GM18907 (cell line): ENCODE measurements at regions not wholly inside any gene's neighbourhood (a gene's known extent, or its start where the extent isn't known, plus 50 kb on each side); places are given as distances from the start of the nearest gene placed in this dataset.

Source experiments
- ATAC-seq: cut with Tn5 transposase; IDR thresholded peaks from one replicate; pipeline ENCODE4 v1.9.1; 2021; ENCODE audit warnings: mild to moderate bottlenecking, moderate library complexity; ENCODE audit not compliant: unreplicated experiment

- no peak for ATAC-seq
These were observed 1132.9 kb upstream of the WWC1 start for GRCh38 chr5:167158588-167158987.

DNA sequence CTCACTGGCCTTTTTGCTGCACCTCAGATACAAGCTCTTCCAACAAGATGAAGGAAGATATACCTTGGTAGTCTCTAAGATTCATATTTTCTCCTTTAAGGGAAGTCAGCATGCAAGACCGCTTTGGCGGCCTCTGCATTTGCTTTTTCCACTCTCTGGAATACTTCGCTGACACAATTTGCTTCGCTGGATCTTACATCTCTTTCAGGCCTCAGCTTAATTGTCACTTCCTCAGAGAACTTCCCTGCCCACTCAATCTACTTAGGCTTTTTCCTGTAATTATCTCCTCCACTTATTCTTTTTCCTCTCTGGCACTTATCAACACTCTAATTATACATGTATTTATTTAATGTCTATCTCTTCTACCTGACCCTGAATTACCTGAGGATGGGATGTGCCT, 1131.1 kb upstream of the WWC1 start:
- no peak for ATAC-seq

DNA sequence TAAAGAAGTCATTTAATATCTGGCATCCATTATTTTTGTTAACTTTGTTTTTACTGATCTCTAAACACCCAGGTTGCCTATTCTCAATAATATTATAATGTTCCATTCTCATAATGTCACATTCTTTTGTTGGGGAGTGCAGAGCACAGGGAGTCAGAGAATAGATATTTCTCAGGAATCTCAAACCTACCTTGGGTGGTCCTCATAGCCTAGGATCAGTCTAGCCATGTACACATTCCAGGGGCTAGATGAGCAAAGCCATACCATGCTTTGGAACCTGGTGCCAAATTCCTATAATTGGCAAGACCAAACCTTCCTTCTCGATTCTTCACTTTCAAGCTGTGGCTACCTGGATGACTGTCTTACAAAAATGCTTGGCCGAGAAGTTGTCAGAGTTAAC, 1124.7 kb upstream of the WWC1 start:
- no peak for ATAC-seq

DNA sequence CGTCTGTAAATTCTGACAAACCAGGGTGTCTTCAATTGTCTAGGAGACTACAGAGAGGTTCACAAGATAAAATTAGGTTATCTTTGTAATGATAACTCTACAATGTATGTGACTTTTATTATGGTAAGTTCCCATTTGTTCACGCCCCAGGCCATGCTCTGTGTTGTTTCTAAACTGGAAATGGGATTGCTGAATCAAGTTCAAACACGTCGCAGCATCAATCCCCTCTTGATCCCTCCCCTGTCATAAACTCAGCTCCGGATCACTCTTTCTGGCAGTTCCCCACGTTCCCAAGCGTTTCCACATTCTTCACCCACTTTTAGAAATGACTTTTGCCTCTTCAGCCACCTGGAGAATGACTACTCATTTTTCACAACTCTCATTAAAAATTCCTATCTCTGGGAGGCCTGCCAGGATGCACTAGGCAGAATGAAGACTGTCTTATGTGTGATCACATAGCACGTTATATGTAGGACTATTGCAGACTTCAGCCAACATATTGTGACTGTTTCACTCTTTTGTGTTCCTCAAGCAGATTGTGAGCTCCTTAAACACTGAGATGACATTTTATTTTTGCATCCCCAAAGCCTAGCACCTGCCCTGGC, 1124.2 kb upstream of the WWC1 start:
- ATAC-seq: no peak

GRCh38 chr5:167168971-167169370, 1122.5 kb upstream of the WWC1 start:
- ATAC-seq: no peak

GRCh38 chr5:167171056-167171455, 1120.4 kb upstream of the WWC1 start:
- ATAC-seq: no peak

DNA sequence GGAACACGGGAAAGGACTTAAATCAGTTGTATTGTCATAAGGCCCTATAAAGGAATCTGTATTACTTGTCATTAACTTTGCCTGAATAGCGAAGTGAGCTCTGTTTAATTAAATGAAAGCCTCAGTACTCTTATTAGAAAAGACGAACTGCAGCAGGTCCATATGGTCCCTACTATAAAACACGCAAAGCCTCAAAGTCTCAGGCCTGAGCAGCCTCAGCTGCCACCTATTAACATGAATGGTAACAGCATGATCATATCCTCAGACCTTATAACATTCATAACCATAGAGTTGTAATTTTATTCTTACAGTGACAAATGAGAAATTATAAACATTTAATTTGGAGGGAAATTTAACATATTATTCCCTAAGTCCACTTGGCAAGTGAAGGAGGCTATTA, 1113.7 kb upstream of the WWC1 start:
- ATAC-seq: no peak

GRCh38 chr5:167180906-167181305, 1110.5 kb upstream of the WWC1 start:
- ATAC-seq: no peak

DNA sequence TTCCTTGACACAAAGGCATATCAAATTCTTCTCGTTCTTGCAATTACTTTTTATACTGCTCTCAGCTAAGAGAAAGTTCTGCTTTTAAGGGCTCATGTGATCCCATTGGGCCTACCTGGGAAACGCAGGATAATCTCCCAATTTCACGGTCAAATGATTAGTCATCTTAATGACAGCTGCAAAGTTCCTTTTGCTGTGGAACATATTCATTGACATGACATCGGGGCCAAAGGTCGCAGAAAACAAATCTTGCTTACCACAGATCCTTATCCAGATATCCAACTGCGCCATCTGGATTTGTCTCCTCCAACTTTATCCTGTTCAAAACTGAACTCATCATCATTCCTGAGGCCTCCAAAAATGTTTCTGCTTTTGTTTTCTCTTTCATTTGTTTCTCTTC, 1085.6 kb upstream of the WWC1 start:
- no peak for ATAC-seq

DNA sequence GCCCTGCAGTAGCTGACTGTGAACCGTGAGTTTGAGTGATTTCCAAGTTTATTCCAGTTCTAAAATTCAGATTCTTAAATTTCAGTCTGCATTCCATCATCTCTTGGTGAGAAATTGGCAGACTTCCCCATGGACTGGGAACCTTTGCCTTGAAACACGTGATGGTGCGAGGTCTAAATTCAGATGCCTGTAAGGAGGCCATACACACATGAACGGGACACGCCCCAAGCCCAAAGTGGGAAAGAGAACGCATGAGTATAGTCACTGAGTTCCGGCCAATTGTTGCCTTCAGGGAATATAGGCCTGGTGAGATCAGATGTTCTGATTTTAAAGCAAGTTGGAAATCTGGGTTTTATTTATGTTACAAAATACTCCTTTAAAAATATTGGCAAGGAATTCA, 1084.4 kb upstream of the WWC1 start:
- no peak for ATAC-seq

GRCh38 chr5:167208911-167209310, 1082.5 kb upstream of the WWC1 start:
- ATAC-seq: no peak

GRCh38 chr5:167217097-167217743, 1074.2 kb upstream of the WWC1 start:
- ATAC-seq: no peak

GRCh38 chr5:167219298-167219697, 1072.1 kb upstream of the WWC1 start:
- no peak for ATAC-seq

DNA sequence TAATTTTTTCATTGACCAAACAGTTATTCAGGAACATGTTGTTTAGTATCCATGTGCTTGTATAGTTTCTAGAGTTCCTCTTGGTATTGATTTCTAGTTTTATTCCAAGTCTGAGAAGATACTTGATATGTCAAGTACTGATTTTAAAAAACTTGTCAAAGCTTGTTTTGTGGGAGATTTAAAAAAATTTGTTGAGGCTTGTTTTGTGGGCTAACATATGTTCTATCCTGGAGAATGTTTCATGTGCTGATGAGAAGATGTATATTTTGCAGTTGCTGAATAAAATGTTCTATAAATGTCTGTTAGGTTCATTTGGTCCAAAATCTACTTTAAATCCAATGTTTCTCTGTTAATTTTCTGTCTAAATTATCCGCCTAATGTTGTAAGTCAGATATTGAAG, 1065.1 kb upstream of the WWC1 start:
- ATAC-seq: no peak

GRCh38 chr5:167228134-167228533, 1063.3 kb upstream of the WWC1 start:
- no peak for ATAC-seq

DNA sequence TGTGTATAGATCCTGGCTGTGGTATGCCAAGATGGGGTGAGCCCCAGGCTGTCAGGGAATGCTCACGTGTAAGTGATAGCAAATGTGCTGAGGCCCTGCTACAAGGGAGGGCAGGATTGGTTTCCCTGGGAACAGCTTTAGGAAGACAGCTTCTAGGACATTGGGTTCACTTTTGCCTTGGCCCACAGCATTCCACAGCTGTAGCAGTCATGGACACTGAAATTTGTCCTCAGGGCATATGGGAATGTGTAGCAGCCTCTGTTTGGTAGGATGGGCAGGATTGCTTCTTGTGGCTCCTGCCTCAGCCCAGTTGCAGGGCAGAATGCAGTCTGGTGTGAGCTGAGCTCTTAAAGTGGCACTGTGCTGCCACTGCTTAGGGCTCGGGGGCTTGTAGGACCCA, 1061.7 kb upstream of the WWC1 start:
- ATAC-seq: no peak

DNA sequence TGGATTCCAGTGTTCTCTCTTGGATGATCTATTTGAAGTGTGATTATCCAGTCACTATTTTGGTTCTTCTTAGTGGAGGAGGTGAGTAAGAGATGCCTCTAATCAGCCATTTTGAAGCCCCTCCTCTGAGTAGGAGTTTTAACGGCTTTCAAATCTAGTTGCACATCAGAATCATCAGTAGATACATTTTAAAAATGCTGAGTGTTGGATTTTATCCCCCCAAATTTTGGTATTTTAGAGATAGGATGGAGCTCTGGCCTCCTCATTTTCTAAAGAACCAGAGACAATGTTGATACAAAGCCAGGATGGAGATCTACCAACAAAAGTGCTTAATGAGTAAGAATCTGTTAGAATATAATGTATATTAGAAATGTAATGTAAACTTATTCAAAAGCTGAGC, 1061.0 kb upstream of the WWC1 start:
- ATAC-seq: no peak

GRCh38 chr5:167232675-167233311, 1058.7 kb upstream of the WWC1 start:
- ATAC-seq: no peak

DNA sequence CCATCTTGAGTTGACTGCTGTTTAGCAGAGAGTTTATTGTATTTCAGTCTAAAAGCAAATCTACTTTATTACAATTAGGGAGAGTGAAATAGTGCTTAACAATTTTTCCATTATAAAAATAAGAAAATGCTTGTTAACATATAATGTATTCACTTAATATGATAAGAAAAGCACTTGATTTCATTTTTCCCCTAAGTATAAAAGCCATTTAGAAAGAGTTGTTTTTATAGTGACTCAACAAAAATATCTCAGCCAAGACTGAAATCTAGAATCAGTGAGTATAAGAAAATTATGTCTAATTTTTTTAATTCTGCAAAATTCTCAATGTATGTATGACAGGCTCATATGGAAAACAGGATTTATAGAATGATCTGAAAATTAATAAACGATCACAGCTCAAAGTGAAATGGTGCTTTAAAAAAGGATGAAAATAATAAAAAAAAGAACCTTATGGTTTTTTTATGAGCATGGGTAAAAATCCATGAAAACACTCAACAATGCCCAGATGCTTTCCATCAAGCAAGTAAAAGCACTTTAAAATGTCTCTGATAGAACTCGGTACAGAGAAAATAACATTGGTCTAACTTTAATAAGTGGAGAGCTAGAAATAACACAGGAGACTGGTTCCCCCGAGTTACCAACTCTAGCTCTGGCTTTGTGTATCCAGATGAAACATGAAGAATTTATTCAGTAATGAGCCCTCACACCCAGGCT, 1057.8 kb upstream of the WWC1 start:
- ATAC-seq: no peak

DNA sequence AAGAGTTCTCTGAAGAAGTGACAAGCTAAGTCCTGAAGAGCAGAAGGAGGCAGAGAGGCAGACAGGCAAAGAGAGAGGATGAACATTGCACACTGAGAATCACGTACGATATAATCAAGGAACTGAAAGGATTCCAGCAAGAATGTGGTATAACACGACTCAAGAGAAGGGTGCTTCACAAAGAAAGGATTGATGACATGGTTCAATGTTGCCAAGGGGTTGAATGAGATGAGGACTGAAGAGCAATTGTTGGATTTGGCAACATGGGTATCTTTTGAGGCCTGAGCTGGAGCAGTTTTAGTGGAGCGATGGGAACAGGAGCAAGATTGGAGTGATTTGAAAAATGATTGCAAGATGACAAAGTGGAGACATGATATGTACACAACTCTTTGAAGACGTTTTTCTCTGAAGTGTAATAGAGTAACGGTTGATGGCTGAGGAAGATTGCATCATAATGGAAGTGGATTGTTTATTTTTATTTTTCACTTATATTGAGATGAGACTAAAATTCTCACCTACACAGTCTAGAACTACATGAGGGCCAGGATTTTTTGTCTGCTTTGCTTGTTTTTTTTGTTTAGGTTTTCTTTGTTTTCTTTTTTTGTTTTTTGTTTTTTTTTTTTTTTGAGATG, 1049.9 kb upstream of the WWC1 start:
- no peak for ATAC-seq

DNA sequence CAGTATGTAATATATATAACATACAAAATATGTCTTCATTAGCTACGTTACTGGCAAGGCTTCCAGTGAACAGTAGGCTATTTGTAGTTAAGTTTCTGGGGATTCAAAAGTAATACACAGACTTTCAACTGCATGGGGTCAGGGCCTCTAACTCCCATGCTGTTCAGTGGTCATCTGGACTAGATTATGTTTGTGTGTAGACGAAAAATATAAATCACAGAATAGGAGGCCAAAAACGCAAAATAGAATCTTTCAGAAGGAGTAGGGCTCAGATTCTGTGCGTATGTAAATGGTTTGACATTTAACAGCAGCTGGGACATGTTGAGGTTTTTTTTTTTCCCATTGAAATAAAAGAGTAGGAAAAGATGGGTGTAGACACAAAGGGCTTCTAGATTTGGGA, 1048.7 kb upstream of the WWC1 start:
- no peak for ATAC-seq

- ATAC-seq: no peak
These were observed 1048.0 kb upstream of the WWC1 start for GRCh38 chr5:167243463-167243862.
